GM11168 (cell line): ENCODE measurements at regions not wholly inside any gene's neighbourhood (a gene's known extent, or its start where the extent isn't known, plus 50 kb on each side); places are given as distances from the start of the nearest gene placed in this dataset.

ENCODE experiments used
- in situ Hi-C: fragments of 300-500 bp; cut with MboI; formaldehyde crosslinking; loops from one replicate; pipeline ENCODE4 v1.12.0; 2022; ENCODE audit warnings: low sequenced_read_pairs; ENCODE audit not compliant: unreplicated experiment

- in situ Hi-C loops = no loop called here
These were observed 55.3 kb upstream of the TARDBP start for GRCh38 chr1:10957133-10957532.

GRCh38 chr1:10958614-10959013 lies 53.8 kb upstream of the TARDBP start:
- in situ Hi-C loops = no loop called here

- in situ Hi-C loops = no loop called here
These were observed 51.8 kb upstream of the TARDBP start for GRCh38 chr1:10960411-10961299.

- in situ Hi-C loops = no loop called here
These were observed 51.1 kb upstream of the TARDBP start for GRCh38 chr1:10961300-10961833.

- in situ Hi-C loops = no loop called here
These were observed 50.0 kb upstream of the TARDBP start for GRCh38 chr1:10962483-10962882.
